GM12891 (cell line): ENCODE measurements at regions not wholly inside any gene's neighbourhood (a gene's known extent, or its start where the extent isn't known, plus 50 kb on each side); places are given as distances from the start of the nearest gene placed in this dataset.

ENCODE experiments used
- PAX5 ChIP-seq: IDR thresholded peaks from 2 replicates; pipeline ENCODE4 v1.6.1; 2011; ENCODE audit warnings: low read length, moderate library complexity, mild to moderate bottlenecking; ENCODE audit not compliant: insufficient read depth, severe bottlenecking
- POLR2A ChIP-seq: IDR thresholded peaks from 2 replicates; pipeline ENCODE4 v1.6.1; 2011; ENCODE audit warnings: low read depth, low read length, control low read depth
- POLR2AphosphoS5 ChIP-seq: IDR thresholded peaks from 2 replicates; pipeline ENCODE4 v1.6.1; 2011; ENCODE audit warnings: low read depth, low read length, control low read depth
- SPI1 ChIP-seq: IDR thresholded peaks from 2 replicates; pipeline ENCODE4 v1.6.1; 2011; ENCODE audit warnings: low read depth, low read length, control low read depth
- TAF1 ChIP-seq: IDR thresholded peaks from 2 replicates; pipeline ENCODE4 v1.6.1; 2011; ENCODE audit warnings: low read depth, low read length, control low read depth

- TF ChIP-seq TAF1 = no peak
- TF ChIP-seq PAX5 = no peak
- no peak for TF ChIP-seq POLR2A
- TF ChIP-seq POLR2AphosphoS5 = no peak
- TF ChIP-seq SPI1 = no peak
These were observed 574.5 kb downstream of the PRELID2 start for GRCh38 chr5:145260670-145261069.
